ENCODE measurements at regions not wholly inside any gene's neighbourhood (a gene's known extent, or its start where the extent isn't known, plus 50 kb on each side); places are given as distances from the start of the nearest gene placed in this dataset.

GRCh38 chr20:21577551-21577950 is 63.7 kb upstream of the NKX2-2 start:
- peak; percentile 68 for DNase-seq (ENCODE audit: low read depth)

DNA sequence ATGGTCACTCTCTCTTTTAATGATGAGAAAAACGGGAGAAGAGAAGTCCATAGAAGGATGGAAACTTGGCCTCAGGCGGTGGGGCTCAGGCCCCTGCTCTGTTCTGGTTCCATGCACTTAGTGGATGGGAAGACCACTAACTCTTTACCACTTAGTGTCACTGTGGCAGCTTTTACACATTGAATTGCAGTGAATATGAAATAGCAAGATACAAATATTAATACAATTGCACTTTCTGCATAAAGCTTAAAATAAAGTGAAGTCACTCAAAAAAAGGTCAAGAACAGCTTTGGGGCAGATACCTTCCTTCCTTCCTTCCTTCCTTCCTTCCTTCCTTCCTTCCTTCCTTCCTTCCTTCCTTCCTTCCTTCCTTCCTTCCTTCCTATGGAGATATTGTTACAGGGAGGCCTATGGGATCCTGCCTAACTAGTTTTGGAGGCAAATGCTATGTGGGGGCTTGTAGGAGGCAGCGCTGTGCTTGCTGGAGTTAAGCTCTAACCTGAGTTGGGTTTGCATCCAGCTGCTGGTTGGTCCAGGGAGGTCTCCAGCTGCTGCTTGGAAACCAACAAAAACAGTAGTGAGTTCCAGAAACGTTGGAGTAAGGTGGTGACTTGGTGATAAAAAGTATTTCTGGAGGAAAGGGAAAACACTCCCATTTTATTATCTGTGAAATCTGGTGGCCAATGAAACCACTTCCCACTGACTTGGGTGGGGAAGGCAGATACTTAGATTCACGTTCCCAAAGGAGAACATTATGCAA is 62.3 kb upstream of the NKX2-2 start:
- no peak for DNase-seq (ENCODE audit: low read depth)

- peak; percentile 6 for DNase-seq (ENCODE audit: low read depth)
Observed at GRCh38 chr20:21575167-21575566, 61.3 kb upstream of the NKX2-2 start.

DNA sequence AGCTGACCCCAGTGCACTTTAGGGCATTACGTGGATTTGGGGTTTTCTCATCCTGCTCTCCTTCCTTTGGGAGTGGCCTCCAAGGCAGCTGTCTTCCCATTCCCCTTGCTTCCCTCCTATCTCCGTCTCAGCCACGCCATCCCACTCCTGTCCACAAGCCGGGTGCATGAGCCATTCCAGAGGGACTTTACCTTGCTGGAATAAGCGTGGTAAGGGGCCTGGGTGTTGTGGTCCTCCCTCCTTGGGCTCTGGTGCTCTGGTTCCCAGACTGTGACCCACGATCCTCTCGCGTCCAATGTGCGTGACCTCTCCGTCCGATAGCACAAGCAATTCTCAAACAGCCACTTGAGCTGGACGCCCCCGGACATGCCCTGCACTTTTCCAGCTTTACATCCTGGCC is 60.6 kb upstream of the NKX2-2 start:
- DNase-seq (ENCODE audit: low read depth): no peak

DNA sequence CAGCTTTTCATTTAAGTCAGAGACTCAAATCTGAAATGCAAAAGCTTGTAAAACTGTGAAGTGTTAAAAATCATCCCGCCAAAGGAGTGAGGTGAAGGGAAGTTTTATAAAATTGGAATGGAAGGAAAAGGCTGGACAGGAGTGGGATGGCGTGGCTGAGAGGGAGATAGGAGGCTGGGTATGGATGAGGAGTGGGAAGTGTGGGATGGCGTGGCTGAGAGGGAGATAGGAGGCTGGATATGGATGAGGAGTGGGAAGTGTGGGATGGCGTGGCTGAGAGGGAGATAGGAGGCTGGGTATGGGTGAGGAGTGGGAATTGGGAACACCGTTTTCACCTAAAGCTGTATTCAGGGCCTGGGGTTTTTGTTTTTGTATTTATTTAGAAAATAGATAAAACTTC is 59.4 kb upstream of the NKX2-2 start:
- no peak for DNase-seq (ENCODE audit: low read depth)

DNA sequence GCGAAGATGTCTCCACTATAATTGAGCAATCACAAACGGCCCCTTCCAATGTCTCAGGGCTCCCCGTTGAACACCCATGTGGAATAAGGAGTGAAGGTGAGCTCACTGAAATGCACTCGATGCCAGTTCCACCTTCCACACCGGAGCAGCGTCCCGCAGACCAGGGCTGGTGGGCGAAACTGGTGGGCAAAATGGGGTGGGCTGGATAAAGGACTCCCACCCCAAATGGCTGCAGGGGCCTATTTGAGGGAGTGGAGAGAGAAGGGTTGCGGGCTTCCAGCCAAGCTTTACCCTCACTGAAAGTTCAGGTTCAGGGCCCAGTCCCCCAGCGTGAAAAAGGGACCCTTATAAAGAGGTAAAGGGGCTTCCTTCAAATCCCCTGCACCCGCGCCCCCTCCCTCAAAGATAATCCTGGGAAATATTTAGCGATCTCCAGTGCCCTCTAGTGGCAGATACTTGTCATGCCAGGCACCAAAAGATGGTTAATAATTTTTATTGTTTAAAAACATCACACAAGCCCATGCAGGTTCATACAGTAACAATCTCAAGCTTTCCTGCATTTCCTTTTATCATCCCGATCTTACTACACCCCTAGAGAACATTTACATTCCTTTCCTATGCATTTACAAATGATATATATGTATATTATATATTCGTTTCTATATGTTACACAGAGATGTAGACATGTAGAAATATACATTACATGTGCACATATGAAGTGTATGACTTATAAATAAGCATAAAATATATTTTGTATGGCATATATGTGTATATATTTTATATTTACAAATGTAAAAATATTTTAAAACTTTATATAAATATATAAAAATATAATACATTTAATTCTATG is 58.2 kb upstream of the NKX2-2 start:
- peak; percentile 13 for DNase-seq (ENCODE audit: low read depth)

DNA sequence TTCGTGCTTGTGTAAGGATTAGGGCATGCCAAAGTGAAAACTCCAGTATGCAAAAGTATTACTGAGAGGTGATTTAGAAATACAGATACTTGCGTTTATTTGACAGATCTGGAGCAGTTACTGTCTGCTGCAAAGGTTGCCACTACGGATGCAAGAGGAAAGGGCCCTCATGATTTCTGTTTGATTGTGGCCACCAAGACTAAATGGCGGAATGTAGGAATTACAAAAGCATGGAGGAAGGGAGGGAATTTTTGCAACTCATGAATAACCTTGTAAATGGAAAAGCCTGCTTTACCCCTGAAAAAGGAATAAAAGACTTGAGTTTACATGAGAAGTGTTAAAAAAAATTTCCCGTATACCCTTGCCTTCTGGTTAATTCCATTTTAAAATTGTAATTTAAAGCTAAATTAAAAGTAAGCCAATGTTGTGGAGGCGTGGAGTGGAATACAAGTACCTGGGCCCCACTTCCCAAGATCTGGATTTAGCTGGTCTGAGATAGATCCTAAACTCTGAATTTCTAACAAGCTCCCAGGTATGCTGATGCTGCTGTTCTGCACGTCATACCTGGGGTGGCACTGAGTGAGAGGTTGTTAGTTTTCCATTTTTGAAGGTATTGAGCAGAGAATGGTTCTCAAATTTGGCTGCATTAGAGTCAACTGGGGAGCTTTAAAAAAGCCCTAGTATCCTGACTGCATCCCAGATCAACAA is 56.6 kb upstream of the NKX2-2 start:
- DNase-seq (ENCODE audit: low read depth): no peak

DNA sequence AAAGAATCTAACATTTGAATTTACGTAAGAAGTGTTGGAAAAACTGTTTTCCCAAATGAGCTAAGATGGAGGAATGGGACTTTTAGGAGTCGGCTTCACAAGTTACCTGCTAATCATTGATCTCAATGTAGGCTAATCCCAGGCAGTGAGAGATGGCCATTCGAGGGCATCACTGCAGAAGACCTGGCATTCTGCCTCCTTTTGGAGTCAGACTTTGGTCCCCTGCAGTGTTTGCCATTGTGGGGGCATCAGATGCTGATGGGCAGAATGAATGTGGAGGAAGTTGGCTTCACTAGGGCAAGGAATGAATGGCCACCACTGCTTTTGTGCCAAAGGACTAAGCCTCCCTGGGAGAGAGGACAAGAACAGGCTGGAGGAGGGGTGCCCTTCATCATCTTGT is 55.7 kb upstream of the NKX2-2 start:
- no peak for DNase-seq (ENCODE audit: low read depth)

DNA sequence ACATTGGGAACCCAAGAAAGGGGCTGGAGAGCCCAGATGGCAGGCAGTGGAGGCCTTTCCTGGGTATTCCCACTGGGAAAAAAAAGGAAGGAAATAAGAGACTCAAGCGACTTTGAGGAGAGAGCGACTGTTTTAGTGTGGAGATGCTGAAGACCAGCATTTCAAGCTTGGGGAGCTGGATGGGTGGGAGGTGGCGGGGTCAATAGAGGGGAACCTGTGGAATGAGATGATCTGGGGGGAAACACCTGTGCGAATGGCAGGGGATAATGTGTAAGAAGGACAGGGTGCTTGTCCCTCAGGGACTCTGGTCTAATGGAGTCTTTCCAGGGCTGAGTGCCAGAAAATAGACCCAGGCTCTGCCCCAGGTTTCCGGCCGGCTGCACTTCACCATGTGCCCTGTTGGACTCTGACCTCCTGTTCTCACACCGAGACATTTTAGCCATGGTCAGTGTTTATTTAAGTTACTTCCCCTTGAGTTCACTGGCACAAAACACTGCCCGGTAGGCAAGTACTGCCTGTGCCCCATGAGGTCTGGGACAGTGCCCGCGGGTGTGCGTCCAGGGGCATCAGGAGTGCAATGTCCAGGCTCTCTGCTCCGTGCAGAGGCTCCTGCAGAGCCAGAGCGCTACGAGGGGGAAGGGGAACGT is 50.4 kb upstream of the NKX2-2 start:
- DNase-seq (ENCODE audit: low read depth): peak; percentile 10

Data from RPMI7951 (cell line).